H9 (cell line): ENCODE measurements at regions not wholly inside any gene's neighbourhood (a gene's known extent, or its start where the extent isn't known, plus 50 kb on each side); places are given as distances from the start of the nearest gene placed in this dataset.

Source experiments
- DNase-seq: peaks from one replicate; pipeline ENCODE4 v3.0.0-alpha.2; 2017
- H2AFZ ChIP-seq: one replicate; pipeline ENCODE4 v1.6.1; 2013; ENCODE audit warnings: mild to moderate bottlenecking, low read length, control low read depth, moderate library complexity
- H2AK5ac ChIP-seq: 2 replicates; pipeline ENCODE4 v1.6.1; 2013; ENCODE audit warnings: low read length, control low read depth, mixed read lengths; ENCODE audit not compliant: insufficient read length
- H2BK120ac ChIP-seq: one replicate; pipeline ENCODE4 v1.6.1; 2013; ENCODE audit warnings: low read depth, mild to moderate bottlenecking, low read length, control low read depth, inconsistent platforms; ENCODE audit not compliant: poor library complexity, severe bottlenecking
- H2BK12ac ChIP-seq: 2 replicates; pipeline ENCODE4 v1.6.1; 2013; ENCODE audit warnings: low read length, control low read depth, mixed read lengths, low read depth; ENCODE audit not compliant: insufficient read length
- H2BK15ac ChIP-seq: 2 replicates; pipeline ENCODE4 v1.6.1; 2013; ENCODE audit warnings: low read depth, low read length, control low read depth
- H2BK20ac ChIP-seq: one replicate; pipeline ENCODE4 v1.6.1; 2013; ENCODE audit warnings: low read depth, mild to moderate bottlenecking, low read length, control low read depth, inconsistent platforms; ENCODE audit not compliant: poor library complexity, severe bottlenecking
- H2BK5ac ChIP-seq: 2 replicates; pipeline ENCODE4 v1.6.1; 2013; ENCODE audit warnings: low read length, control low read depth, mixed read lengths; ENCODE audit not compliant: insufficient read length
- H3K14ac ChIP-seq: 2 replicates; pipeline ENCODE4 v1.6.1; 2013; ENCODE audit warnings: low read length, control low read depth; ENCODE audit not compliant: insufficient read depth
- H3K18ac ChIP-seq: 2 replicates; pipeline ENCODE4 v1.6.1; 2013; ENCODE audit warnings: low read depth, mild to moderate bottlenecking, mixed read lengths, low read length, control low read depth; ENCODE audit not compliant: insufficient read length
- H3K23ac ChIP-seq: 2 replicates; pipeline ENCODE4 v1.6.1; 2013; ENCODE audit warnings: low read length, control low read depth, mixed read lengths, low read depth; ENCODE audit not compliant: insufficient read length
- H3K23me2 ChIP-seq: 2 replicates; pipeline ENCODE4 v1.6.1; 2013; ENCODE audit warnings: low read depth, mild to moderate bottlenecking, mixed read lengths, low read length, control low read depth; ENCODE audit not compliant: insufficient read length, poor library complexity, severe bottlenecking
- H3K27ac ChIP-seq: 2 replicates; pipeline ENCODE4 v1.5.1; 2013; ENCODE audit warnings: low read length, control low read depth, mixed read lengths, low read depth; ENCODE audit not compliant: insufficient read length
- H3K27me3 ChIP-seq: 2 replicates; pipeline ENCODE4 v1.6.1; 2013; ENCODE audit warnings: low read length, control low read depth, inconsistent platforms; ENCODE audit not compliant: insufficient read depth
- H3K4ac ChIP-seq: 2 replicates; pipeline ENCODE4 v1.6.1; 2013; ENCODE audit warnings: low read depth, mild to moderate bottlenecking, control low read depth, inconsistent platforms, low read length, moderate library complexity
- H3K4me1 ChIP-seq: 2 replicates; pipeline ENCODE4 v1.6.1; 2013; ENCODE audit warnings: low read length, control low read depth, inconsistent platforms; ENCODE audit not compliant: insufficient read depth
- H3K4me2 ChIP-seq: 2 replicates; pipeline ENCODE4 v1.6.1; 2013; ENCODE audit warnings: low read length, control low read depth, mixed read lengths; ENCODE audit not compliant: insufficient read length, insufficient read depth
- H3K56ac ChIP-seq: 2 replicates; pipeline ENCODE4 v1.6.1; 2013; ENCODE audit warnings: low read depth, mild to moderate bottlenecking, mixed read lengths, low read length, control low read depth; ENCODE audit not compliant: insufficient read length
- H3K79me1 ChIP-seq: 2 replicates; pipeline ENCODE4 v1.6.1; 2013; ENCODE audit warnings: low read depth, mild to moderate bottlenecking, moderate library complexity, low read length, control low read depth, inconsistent platforms; ENCODE audit not compliant: insufficient read depth, poor library complexity, severe bottlenecking
- H3K79me2 ChIP-seq: 2 replicates; pipeline ENCODE4 v1.6.1; 2013; ENCODE audit warnings: low read length, control low read depth, inconsistent platforms; ENCODE audit not compliant: insufficient read depth
- H3K9ac ChIP-seq: 2 replicates; pipeline ENCODE4 v1.6.1; 2013; ENCODE audit warnings: low read length, control low read depth, mixed read lengths; ENCODE audit not compliant: insufficient read length; ENCODE audit errors: extremely low read depth
- H3K9me3 ChIP-seq: one replicate; pipeline ENCODE4 v1.6.1; 2013; ENCODE audit warnings: low read depth, low read length, inconsistent platforms; ENCODE audit not compliant: control insufficient read depth
- H3T11ph ChIP-seq: one replicate; pipeline ENCODE4 v1.6.1; 2013; ENCODE audit warnings: mild to moderate bottlenecking, low read length, control low read depth, inconsistent platforms
- H4K20me1 ChIP-seq: one replicate; pipeline ENCODE4 v1.6.1; 2013; ENCODE audit not compliant: control insufficient read depth, insufficient read length, insufficient read depth
- H4K5ac ChIP-seq: 2 replicates; pipeline ENCODE4 v1.6.1; 2013; ENCODE audit warnings: low read depth, mild to moderate bottlenecking, mixed read lengths, low read length, control low read depth; ENCODE audit not compliant: insufficient read length
- H4K8ac ChIP-seq: replicated peaks from 2 replicates; pipeline ENCODE4 v1.6.1; 2013; ENCODE audit warnings: low read length, control low read depth, mixed read lengths, low read depth; ENCODE audit not compliant: insufficient read length
- H4K91ac ChIP-seq: 2 replicates; pipeline ENCODE4 v1.6.1; 2013; ENCODE audit warnings: low read depth, mild to moderate bottlenecking, moderate library complexity, mixed read lengths, low read length, control low read depth; ENCODE audit not compliant: insufficient read length
- H3K27ac Mint-ChIP-seq, 3 experiments: 2 replicates in 2 of 3; 3 replicates in 1 of 3; pipeline ENCODE4 v1.8.0; 2020 to 2021; ENCODE audit warnings: mixed read lengths in 3 of 3, mild to moderate bottlenecking in 1 of 3, moderate library complexity in 1 of 3
- H3K27me3 Mint-ChIP-seq: 2 replicates; pipeline ENCODE4 v1.8.0; 2021; ENCODE audit warnings: low read depth, mild to moderate bottlenecking, moderate library complexity, mixed read lengths
- H3K36me3 Mint-ChIP-seq, 3 experiments: 2 replicates in 2 of 3; 3 replicates in 1 of 3; pipeline ENCODE4 v1.8.0; 2020 to 2021; ENCODE audit warnings: low read depth in 3 of 3, mixed read lengths in 3 of 3; ENCODE audit not compliant: insufficient read depth in 1 of 3
- H3K4me1 Mint-ChIP-seq, 2 experiments: 2 replicates each; pipeline ENCODE4 v1.8.0; 2020; ENCODE audit warnings: mixed read lengths in 2 of 2
- H3K4me3 Mint-ChIP-seq, 2 experiments: 2 replicates in 1 of 2; 3 replicates in 1 of 2; pipeline ENCODE4 v1.8.0; 2020 to 2021; ENCODE audit warnings: mild to moderate bottlenecking in 2 of 2, mixed read lengths in 2 of 2, moderate library complexity in 1 of 2
- H3K9me3 Mint-ChIP-seq, 2 experiments: 2 replicates in 1 of 2; 3 replicates in 1 of 2; pipeline ENCODE4 v1.8.0; 2020; ENCODE audit warnings: mild to moderate bottlenecking in 2 of 2, mixed read lengths in 2 of 2, moderate library complexity in 1 of 2
- CTCF ChIP-seq: fragments of 200-600 bp; sonication (generic); conservative IDR thresholded peaks from 3 replicates; pipeline ENCODE4 v1.8.0; 2021; ENCODE audit warnings: antibody characterized with exemption, mild to moderate bottlenecking
- WGBS: extraction: QIAGEN DNeasy Blood & Tissue Kit; methylation state at CpG from one replicate; pipeline ENCODE4 v1.1.7; 2013; ENCODE audit warnings: missing lambda C conversion rate, low lambda C conversion rate, mixed read lengths; ENCODE audit not compliant: insufficient read length; ENCODE audit errors: extremely low coverage; 5-methylcytosine and 5-hydroxymethylcytosine counted together

- H3K4me3 Mint-ChIP-seq: no peak overlapping the region
- 0 out of 4 replicates have a peak, but pooled peaks cover 0 to 2% of the 10 kb centered on the region in 2 experiments for H3K4me1 Mint-ChIP-seq
- WGBS: no CpG with 5 or more reads among the region's 1 CpG
These were observed 719.7 kb upstream of the MIR17HG start for GRCh38 chr13:90627813-90628212.

More at GRCh38 chr13:90627813-90628212, 719.7 kb upstream of the MIR17HG start:
- no peak overlapping the region for H2AK5ac ChIP-seq
- no peaks in the 10 kb centered on the region for H4K20me1 ChIP-seq
- no peak overlapping the region for H4K5ac ChIP-seq
- no peak overlapping the region for H3K4ac ChIP-seq
- no peak overlapping the region for H3T11ph ChIP-seq
- H2BK15ac ChIP-seq: no peak overlapping the region
- H3K4me2 ChIP-seq: no peak overlapping the region
- Mint-ChIP-seq H3K9me3 (no peaks in the 10 kb centered on the region), H3K36me3 (no peaks in the 10 kb centered on the region), H3K27me3 (no peaks in the 10 kb centered on the region), H3K27ac (no peak overlapping the region)
- no peaks in the 10 kb centered on the region for H3K79me2 ChIP-seq
- no peak overlapping the region for H2BK120ac ChIP-seq
- no peak overlapping the region for H2BK12ac ChIP-seq
- H3K79me1 ChIP-seq: no peaks in the 10 kb centered on the region
- H2BK5ac ChIP-seq: no peak overlapping the region
- H3K27me3 ChIP-seq: no peaks in the 10 kb centered on the region
- H4K91ac ChIP-seq: no peak overlapping the region
- H2AFZ ChIP-seq: no peak overlapping the region
- no peak overlapping the region for H3K27ac ChIP-seq
- H4K8ac ChIP-seq: no peak overlapping the region
- no peak for DNase-seq
- H3K56ac ChIP-seq: no peak overlapping the region
- no peak overlapping the region for H3K14ac ChIP-seq
- H3K9ac ChIP-seq: no peak overlapping the region
- TF ChIP-seq CTCF: no peak
- H3K18ac ChIP-seq: no peak overlapping the region
- no peaks in the 10 kb centered on the region for H3K9me3 ChIP-seq
- no peak overlapping the region for H3K23ac ChIP-seq
- peaks cover 2% of the 10 kb centered on the region; the same call in 1 of the 2 replicates for H3K4me1 ChIP-seq
- no peak overlapping the region for H2BK20ac ChIP-seq
- no peaks in the 10 kb centered on the region for H3K23me2 ChIP-seq
